ENCODE measurements at regions not wholly inside any gene's neighbourhood (a gene's known extent, or its start where the extent isn't known, plus 50 kb on each side); places are given as distances from the start of the nearest gene placed in this dataset.

DNA sequence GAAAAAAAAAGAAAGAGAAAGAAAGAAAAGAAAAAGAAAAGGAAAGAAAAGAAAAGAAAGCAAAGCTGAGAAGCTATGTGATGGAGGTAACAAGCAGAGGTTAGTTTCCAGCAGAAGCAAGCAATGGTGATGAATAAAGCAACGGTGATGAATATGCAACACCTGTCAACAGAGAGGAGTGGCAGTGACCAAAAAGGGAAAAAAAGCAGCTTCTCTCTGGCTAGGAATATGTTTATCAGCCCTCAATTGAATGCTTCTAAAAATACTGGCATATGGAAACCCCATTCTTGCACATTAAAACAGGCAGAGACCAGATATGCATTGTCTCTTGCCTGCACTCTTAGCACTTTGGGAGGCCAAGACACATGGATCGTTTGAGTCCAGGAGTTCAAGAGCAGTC, 100.9 kb downstream of the GJA1 start:
- TF ChIP-seq POLR2AphosphoS5 (IDR thresholded peaks at IDR 0.05; ENCODE audit: low read depth, low read length) (no peak), FOXP2 (optimal IDR thresholded peaks at IDR 0.05; ENCODE audit: borderline replicate concordance, extremely low read depth, extremely low read length, insufficient read depth) (no peak), TAF1 (IDR thresholded peaks at IDR 0.05; ENCODE audit: borderline replicate concordance, insufficient read depth, low read length) (no peak), SIN3A (IDR thresholded peaks at IDR 0.05; ENCODE audit: borderline replicate concordance, insufficient read depth, low read length) (no peak)

All from PFSK-1 (cell line).